ENCODE measurements at regions not wholly inside any gene's neighbourhood (a gene's known extent, or its start where the extent isn't known, plus 50 kb on each side); places are given as distances from the start of the nearest gene placed in this dataset.

GRCh38 chr6:169895000-169895759 lies 143.8 kb downstream of the ERMARD start:
- no peak for DNase-seq (ENCODE audit: low read depth in 3 of 3)

DNA sequence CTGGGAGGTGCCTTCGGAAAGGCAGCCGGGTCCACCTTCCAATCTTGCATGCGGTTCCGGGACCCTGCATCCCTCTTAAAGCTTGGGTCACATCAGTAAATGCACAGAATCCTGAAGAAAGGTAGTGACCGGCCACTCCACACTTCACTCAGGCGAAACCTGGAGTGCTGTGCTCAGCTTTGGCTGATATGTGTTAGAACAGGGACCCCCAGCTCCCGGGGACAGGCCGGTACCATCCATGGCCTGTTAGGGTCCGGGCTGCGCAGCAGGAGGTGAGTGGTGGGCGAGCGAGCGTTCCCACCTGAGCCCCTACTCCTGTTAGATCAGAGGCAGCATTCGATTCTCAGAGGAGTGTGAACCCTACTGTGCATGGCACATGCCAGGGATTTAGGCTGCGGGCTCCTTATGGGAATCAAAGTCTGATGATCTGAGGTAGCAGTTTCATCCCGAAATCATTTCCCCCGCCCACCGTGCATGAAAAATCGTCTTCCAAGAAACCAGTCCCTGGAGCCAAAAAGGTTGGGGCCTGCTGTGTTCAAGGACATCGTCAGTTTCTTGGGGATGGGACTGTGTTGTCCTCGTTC lies 143.0 kb downstream of the ERMARD start:
- no peak for DNase-seq (ENCODE audit: low read depth in 3 of 3)

GRCh38 chr6:169893624-169894023 lies 142.2 kb downstream of the ERMARD start:
- no peak for DNase-seq (ENCODE audit: low read depth in 3 of 3)

DNA sequence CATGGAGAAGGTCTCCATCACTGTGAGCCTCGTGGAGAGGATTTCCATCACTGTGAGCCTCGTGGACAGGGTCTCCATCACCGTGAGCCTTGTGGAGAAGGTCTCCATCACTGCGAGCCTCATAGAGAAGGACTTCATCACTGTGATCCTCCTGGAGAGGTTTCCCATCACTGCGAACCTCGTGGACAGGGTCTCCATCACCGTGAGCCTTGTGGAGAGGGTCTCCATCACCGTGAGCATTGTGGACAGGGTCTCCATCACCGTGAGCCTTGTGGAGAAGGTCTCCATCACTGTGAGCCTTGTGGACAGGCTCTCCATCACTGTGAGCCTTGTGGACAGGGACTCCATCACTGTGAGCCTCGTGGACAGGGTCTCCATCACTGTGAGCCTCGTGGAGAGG lies 140.4 kb downstream of the ERMARD start:
- DNase-seq (ENCODE audit: low read depth in 3 of 3): no peak

DNA sequence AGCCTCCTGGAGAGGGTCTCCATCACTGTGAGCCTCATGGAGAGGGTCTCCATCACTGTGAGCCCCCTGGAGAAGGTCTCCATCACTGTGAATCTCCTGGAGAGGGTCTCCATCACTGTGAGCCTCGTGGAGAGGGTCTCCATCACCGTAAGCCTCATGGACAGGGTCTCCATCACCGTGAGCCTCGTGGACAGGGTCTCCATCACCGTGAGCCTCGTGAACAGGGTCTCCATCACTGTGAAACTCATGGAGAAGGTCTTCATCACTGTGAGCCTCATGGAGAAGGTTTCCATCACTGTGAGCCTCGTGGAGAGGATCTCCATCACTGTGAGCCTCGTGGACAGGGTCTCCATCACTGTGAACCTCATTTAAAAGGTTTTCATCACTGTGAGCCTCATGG lies 140.0 kb downstream of the ERMARD start:
- no peak for DNase-seq (ENCODE audit: low read depth in 3 of 3)

DNA sequence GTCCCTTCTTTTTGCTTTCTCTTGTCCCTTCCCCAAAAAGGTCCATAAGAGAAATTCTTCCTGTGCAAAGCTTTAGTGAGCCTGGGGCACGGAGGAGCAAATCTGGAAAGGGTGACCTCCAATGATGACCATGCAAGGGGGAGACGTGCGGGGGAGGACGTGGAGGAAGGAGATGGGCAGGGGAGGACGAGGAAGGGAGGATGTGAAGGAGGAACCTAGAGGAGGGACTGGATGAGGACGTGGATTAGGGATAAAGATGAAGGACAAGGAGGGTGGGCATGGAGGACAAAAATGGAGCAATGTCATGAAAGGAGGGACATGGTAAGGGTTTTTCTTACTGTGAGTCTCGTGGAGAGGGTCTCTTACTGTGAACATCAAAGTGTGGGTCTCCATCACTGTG lies 139.5 kb downstream of the ERMARD start:
- DNase-seq (ENCODE audit: low read depth in 3 of 3): no peak

DNA sequence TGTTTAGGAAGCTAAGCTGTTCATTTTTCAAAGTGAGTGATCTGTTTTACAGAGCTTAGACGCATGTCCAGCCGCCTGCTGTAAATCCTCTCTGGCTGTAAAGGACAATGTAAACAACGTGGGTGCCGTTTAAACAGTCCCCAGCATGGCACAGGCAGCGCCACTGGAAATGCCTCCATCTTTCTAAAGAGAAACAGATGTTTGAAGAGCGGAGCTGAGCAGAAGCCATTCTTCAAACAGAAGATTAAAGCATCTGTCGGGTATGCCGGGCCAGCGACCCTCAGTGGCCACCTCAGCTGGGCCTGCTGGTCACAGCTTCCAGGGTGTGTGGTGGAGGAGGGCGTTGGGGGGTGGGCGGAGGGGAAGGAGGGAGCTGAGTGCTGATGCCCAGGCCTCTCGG lies 138.6 kb downstream of the ERMARD start:
- no peak for DNase-seq (ENCODE audit: low read depth in 3 of 3)

DNA sequence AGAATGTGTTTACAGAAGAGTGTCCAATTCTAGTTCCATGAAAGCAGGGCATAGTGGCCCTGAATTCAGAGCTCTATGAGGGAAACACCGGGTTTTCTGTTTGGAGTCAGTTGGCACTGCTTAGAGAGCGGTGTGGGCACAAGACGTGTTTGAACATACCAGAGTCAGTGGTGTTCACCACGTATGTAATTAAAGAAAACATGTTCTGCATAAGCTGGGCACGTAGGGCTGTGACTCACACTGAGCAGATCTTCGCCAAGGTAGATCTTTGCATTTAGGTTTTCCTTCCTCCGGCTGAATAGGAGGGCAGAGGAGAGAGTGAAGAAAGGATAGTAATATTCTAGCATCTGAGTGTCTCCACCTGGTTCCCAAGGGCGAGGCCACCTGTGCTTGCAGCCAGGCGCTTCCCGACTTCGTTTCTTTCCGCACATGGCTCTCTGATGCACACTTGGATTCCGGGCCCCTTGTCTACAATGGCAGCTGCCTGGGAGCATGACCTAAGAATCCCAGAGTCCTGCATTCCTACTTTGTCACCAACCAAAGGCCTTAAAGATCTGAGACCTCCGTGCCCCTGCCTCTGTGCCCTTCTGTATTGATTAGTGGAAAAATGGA lies 136.2 kb downstream of the ERMARD start:
- no peak for DNase-seq (ENCODE audit: low read depth in 3 of 3)

- DNase-seq (ENCODE audit: low read depth in 3 of 3): no peak
Observed at GRCh38 chr6:169886631-169887227, 135.3 kb downstream of the ERMARD start.

GRCh38 chr6:169885831-169886230 lies 134.4 kb downstream of the ERMARD start:
- DNase-seq (ENCODE audit: low read depth in 3 of 3): no peak

GRCh38 chr6:169885131-169885530 lies 133.7 kb downstream of the ERMARD start:
- DNase-seq (ENCODE audit: low read depth in 3 of 3): no peak

DNA sequence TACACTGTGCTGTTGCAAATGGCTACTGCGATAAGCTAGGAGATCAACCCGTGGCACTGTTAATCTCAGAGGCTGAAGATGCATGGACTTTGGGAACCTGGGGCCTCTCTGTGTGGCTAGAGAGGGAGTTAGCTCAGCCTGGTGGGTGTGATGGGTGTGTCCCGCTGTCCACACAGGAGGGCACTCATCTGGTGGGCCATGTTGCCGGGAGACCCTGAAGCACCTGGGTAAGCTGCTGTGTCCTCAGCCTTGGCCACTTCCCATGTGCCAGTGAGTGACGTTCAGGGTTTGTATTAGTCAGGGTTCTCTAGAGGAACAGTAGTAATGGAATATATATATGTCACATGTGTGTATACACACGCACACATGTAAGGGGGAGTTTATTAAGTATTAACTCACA lies 132.7 kb downstream of the ERMARD start:
- DNase-seq (ENCODE audit: low read depth in 3 of 3): no peak

DNA sequence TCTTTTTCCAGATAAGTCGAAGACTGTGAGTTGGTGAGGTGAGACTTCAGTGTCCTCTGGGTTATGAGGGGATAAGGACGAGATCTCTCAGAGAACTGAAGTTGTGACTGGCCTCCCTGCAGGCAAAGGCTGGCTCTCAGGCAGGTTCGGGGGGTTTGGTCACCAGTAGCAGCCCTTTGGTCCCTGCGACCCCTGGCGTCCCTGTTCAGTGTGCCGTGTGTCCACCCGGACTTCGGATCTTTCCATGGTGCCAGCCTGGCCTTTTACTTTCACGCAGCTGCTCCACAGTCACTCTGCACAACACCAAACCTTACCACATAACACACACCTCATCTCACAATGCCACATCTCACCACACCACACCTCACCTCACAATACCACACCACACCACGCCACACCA lies 131.9 kb downstream of the ERMARD start:
- no peak for DNase-seq (ENCODE audit: low read depth in 3 of 3)

DNA sequence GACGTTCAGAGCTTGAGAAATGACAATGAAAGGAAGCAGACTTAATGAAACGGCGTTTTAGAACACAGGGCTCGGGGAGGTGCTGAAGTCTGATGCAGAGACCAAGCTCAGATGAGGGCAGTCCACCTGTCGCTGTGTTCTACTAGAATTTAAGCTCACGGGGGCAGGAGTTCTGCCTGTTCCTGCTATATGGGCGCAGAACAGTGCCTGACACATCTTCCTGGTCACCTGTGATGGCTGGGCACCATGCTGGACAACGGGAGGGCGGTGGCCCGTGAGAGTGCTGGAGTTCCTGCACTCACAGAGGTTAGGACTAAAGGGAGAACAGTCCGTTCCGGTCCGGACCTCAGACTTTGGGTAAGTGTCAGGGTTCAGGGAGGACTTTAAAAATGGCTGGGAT lies 130.6 kb downstream of the ERMARD start:
- DNase-seq (ENCODE audit: low read depth in 3 of 3): no peak

DNA sequence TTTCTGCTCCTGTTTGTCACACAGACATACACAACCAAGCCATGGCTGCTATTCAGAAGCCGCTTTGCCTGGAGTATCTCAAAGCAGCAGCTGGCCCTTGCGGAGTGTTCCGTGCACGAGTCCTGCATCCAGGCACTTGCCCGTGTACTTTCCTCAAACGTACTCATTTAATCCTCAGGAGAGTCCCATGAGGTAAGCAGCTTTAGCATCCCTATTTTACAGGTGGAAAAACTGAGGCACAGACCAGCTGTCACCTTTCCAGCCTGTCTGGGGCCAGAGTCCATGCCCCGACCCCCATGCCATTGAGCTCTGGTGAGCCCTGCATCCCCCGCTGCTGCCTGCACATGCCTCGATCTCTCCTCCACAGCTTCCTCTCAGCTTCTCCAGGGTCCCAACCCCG lies 130.0 kb downstream of the ERMARD start:
- no peak for DNase-seq (ENCODE audit: low read depth in 3 of 3)

DNA sequence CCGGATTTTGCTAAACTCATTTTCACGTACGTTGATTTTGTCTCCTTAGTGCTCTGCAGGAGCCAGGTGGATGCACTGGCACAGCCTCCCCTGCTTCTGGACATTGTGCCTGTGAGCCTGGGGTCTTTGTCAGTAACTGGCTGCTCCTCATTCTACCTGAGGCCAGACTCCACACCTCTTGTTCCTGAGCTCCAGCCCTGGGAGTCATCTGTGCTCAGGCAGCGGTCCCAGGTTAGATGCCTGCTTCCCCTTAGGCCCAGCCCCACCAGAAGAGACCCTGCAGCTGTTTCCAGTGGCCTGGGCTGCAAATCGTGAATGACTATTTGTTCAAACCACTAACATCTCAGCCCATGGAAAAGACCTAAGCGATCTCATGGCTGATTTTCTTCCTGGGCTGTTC lies 129.1 kb downstream of the ERMARD start:
- DNase-seq (ENCODE audit: low read depth in 3 of 3): no peak

GRCh38 chr6:169869301-169869700 lies 117.9 kb downstream of the ERMARD start:
- DNase-seq (ENCODE audit: low read depth in 3 of 3): no peak

DNA sequence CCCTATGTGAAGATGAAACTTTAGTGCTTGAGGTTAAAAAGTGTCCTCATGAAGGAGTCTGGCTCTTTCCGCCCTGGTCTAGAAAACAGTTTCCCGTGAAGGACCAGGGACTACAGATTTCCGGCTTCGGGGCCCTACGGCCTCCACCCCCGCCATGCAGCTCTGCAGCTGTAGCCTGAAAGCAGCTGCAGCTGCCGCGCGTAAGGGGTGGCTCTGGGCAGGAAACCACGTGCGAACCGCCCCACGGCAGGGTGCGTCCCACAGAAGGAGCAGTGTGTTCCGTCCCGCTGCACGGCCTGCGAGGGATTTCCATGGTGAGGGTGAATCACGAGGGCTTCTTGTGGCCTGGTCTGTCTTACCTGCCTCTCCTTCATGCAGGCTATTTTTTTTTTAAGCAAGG lies 117.0 kb downstream of the ERMARD start:
- peak; percentile 7 to 13 (median 12) for DNase-seq (ENCODE audit: low read depth in 3 of 3)

DNA sequence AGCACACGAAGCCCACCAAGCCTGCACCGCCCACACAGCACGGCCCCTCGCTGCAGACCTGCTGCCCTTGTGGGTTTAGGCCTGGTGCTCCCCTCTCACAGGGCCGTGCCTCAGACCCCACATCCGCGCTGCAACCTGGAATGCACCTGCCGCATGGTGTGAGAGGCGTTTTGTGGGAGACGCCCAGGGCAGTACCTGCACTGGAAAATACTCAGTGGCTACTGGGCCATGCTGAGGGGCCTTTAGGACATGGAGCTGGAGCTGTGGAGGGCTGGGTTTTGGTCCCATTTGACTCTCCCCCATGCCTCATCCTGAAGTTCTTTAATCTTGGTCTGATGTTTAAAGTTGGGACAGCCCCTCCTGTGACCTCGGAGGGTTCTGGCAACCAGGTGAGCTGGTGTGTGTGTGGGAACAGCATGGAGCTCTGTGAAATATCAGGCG lies 116.3 kb downstream of the ERMARD start:
- no peak for DNase-seq (ENCODE audit: low read depth in 3 of 3)

DNA sequence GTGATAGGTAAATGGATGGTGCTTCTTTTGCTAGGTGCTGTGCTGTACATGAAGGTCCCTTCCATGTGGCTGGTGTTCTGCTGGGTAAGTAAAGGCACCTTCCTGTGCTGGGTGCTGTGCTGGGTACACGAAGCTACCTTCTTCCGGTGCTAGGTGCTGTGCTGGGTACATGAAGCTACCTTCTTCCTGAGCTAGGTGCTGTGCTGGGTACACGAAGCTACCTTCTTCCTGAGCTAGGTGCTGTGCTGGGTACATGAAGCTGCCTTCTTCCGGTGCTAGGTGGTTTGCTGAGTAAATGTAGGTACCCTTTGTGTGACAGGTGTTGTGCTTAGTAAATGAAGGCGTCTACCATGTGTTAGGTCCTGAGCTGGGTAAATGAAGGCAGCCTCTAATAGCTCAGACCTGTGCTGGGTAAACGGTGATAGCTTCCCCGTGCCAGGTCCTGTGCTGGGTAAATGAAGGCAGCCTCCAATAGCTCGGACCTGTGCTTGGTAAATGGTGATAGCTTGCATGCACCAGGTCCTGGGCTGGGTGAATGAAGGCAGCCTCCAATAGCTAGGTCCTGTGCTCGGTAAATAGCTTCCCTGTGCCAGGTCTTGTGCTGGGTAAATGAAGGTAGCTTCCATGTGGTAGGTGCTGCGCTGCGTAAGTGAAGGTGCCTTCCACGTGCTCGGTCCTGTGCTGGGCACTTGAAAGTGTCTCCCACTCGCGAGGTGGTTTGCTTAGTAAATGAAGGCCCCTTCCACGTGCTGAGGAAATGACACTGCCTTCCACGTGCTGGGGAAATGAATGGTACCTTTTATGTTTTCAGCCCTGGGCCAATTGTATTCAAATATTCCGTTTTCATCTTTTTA lies 115.5 kb downstream of the ERMARD start:
- no peak for DNase-seq (ENCODE audit: low read depth in 3 of 3)

DNA sequence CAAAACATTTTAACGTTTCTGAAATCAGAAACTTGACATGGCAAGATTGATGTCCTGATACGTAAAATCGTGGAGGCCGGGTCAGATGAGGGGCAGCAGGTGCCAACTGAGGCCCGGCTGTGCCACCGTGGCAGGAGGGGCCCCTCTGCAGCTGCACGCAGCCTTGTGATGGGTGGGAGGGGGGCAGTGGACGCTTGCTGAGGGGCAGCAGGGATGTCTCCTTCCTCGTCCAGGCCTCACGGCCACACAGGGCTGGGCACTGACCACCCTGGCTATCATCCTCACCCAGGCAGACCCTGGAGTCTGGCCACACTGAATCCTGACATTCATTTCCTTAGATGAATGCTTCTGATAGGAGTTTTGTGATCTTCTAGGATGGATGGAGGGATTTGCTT lies 114.7 kb downstream of the ERMARD start:
- DNase-seq (ENCODE audit: low read depth in 3 of 3): no peak

Data from stimulated activated CD4-positive, alpha-beta T cell treated with anti-CD3 and anti-CD28 coated beads, TNF-alpha, amount 100 ng/mL, for 48 hours (primary cell).